ENCODE measurements at regions not wholly inside any gene's neighbourhood (a gene's known extent, or its start where the extent isn't known, plus 50 kb on each side); places are given as distances from the start of the nearest gene placed in this dataset.

GRCh38 chr11:134489728-134490127 lies 77.7 kb upstream of the B3GAT1 start:
- ChIA-PET CTCF (no interaction called here), POLR2A (no interaction called here)
- no peak for DNase-seq (ENCODE audit: low read depth)
- Histone ChIP-seq H3K4me3 (ENCODE audit: low read depth, low read length) (no peak overlapping the region), H3K36me3 (ENCODE audit: control insufficient read depth, insufficient read depth, low read length) (no peaks in the 10 kb centered on the region), H3K27me3 (ENCODE audit: control insufficient read depth, insufficient read depth, low read length) (no peaks in the 10 kb centered on the region; the same call in 1 of the 2 replicates)
- no peak for TF ChIP-seq CTCF (IDR thresholded peaks at IDR 0.05; ENCODE audit: insufficient read depth, low read depth, low read length)

DNA sequence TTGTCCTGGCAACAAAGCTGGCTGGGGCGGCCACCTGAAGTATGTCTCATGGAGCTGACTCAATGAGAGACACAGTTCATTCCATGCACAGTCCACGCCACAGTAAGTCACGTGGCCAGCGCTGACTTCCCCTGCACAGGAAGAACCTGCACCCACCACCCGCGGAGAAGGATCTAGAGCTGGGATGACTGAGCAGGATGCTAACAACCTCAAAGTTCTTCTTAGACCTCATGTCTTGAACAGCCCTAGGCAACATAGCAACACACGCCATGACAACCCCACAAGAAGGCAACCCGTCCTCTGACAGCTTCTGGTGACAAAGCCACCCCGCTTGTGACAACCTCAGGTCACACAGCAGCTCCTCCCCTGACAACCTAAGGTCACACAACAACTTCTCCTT lies 76.9 kb upstream of the B3GAT1 start:
- Histone ChIP-seq H3K36me3 (ENCODE audit: control insufficient read depth, insufficient read depth, low read length) (no peaks in the 10 kb centered on the region), H3K4me3 (ENCODE audit: low read depth, low read length) (no peak overlapping the region), H3K27me3 (ENCODE audit: control insufficient read depth, insufficient read depth, low read length) (no peaks in the 10 kb centered on the region; the same call in 1 of the 2 replicates)
- no peak for DNase-seq (ENCODE audit: low read depth)
- CTCF ChIA-PET, result no interaction called here
- POLR2A ChIA-PET, result no interaction called here
- no peak for TF ChIP-seq CTCF (IDR thresholded peaks at IDR 0.05; ENCODE audit: insufficient read depth, low read depth, low read length)

- no peaks in the 10 kb centered on the region for H3K36me3 ChIP-seq (ENCODE audit: control insufficient read depth, insufficient read depth, low read length)
- H3K4me3 ChIP-seq (ENCODE audit: low read depth, low read length), result no peak overlapping the region
- CTCF ChIA-PET, result no interaction called here
- POLR2A ChIA-PET, result no interaction called here
- H3K27me3 ChIP-seq (ENCODE audit: control insufficient read depth, insufficient read depth, low read length), result no peaks in the 10 kb centered on the region; the same call in 1 of the 2 replicates
- TF ChIP-seq CTCF (IDR thresholded peaks at IDR 0.05; ENCODE audit: insufficient read depth, low read depth, low read length), result no peak
- DNase-seq (ENCODE audit: low read depth), result no peak
These were observed 76.5 kb upstream of the B3GAT1 start for GRCh38 chr11:134488512-134488911.

- ChIA-PET POLR2A (no interaction called here), CTCF (no interaction called here)
- Histone ChIP-seq H3K36me3 (ENCODE audit: control insufficient read depth, insufficient read depth, low read length) (no peaks in the 10 kb centered on the region), H3K27me3 (ENCODE audit: control insufficient read depth, insufficient read depth, low read length) (no peaks in the 10 kb centered on the region; the same call in 1 of the 2 replicates), H3K4me3 (ENCODE audit: low read depth, low read length) (no peak overlapping the region)
- DNase-seq (ENCODE audit: low read depth), result no peak
- TF ChIP-seq CTCF (IDR thresholded peaks at IDR 0.05; ENCODE audit: insufficient read depth, low read depth, low read length), result no peak
These were observed 75.7 kb upstream of the B3GAT1 start for GRCh38 chr11:134487696-134488095.

DNA sequence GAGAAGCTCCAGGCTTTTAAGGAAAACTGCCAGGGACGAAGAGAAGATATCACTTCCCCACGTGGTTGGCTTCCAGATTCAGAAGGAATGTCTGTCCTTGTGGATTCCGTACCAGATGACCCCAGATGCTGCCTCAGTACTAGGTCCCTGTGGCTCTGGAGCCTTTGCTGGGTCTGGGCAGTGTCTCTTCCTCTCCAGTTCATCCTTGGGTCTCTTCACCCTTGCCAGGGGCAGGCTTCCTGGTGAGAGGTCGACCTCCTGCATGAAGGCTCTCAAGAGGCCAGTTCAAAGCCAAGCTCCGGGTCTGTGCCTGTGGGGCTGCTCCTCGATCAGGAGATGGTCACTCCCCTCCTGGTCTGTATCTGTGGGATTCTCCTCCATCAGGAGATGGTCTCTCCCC lies 74.7 kb upstream of the B3GAT1 start:
- DNase-seq (ENCODE audit: low read depth), result no peak
- CTCF ChIA-PET, result no interaction called here

More for the DNA sequence above, 74.7 kb upstream of the B3GAT1 start:
- POLR2A ChIA-PET, result no interaction called here
- no peaks in the 10 kb centered on the region; the same call in 1 of the 2 replicates for H3K27me3 ChIP-seq (ENCODE audit: control insufficient read depth, insufficient read depth, low read length)
- TF ChIP-seq CTCF (IDR thresholded peaks at IDR 0.05; ENCODE audit: insufficient read depth, low read depth, low read length), result no peak
- H3K36me3 ChIP-seq (ENCODE audit: control insufficient read depth, insufficient read depth, low read length), result no peaks in the 10 kb centered on the region
- no peak overlapping the region for H3K4me3 ChIP-seq (ENCODE audit: low read depth, low read length)

All from BJ (cell line).